ENCODE measurements at regions not wholly inside any gene's neighbourhood (a gene's known extent, or its start where the extent isn't known, plus 50 kb on each side); places are given as distances from the start of the nearest gene placed in this dataset.

GRCh38 chr5:103724271-103724670 lies 161.7 kb upstream of the NUDT12 start:
- intact Hi-C loops (cut with micrococcal nuclease; ENCODE audit: unreplicated experiment): no loop called here
- H3K4me3 ChIP-seq (ENCODE audit: low read depth, low read length, poor library complexity, severe bottlenecking): no peak overlapping the region
- no peak overlapping the region for H2AFZ ChIP-seq (ENCODE audit: low read length)
- no peak overlapping the region for H3K4me2 ChIP-seq (ENCODE audit: low read length)
- H3K79me2 ChIP-seq (ENCODE audit: insufficient read depth, low read depth, low read length): no peaks in the 10 kb centered on the region
- no peak for DNase-seq (ENCODE audit: low spot score)
- POLR2A ChIA-PET: no interaction called here
- no peaks in the 10 kb centered on the region for H3K4me1 ChIP-seq (ENCODE audit: insufficient read depth, low read length, poor library complexity, severe bottlenecking)
- TF ChIP-seq CTCF (conservative IDR thresholded peaks at IDR 0.05; ENCODE audit: low read length) (no peak), EZH2phosphoT487 (IDR thresholded peaks at IDR 0.05; ENCODE audit: borderline replicate concordance, low read depth, low read length) (no peak)
- H3K9me2 ChIP-seq (ENCODE audit: insufficient read depth, low read length): no peaks in the 10 kb centered on the region
- H3K27ac ChIP-seq (ENCODE audit: low read depth, low read length, poor library complexity, severe bottlenecking): no peak overlapping the region
- H3K9me3 ChIP-seq (ENCODE audit: low read length): no peaks in the 10 kb centered on the region
- H4K20me1 ChIP-seq (ENCODE audit: insufficient read depth, low read length): no peaks in the 10 kb centered on the region
- H3K36me3 ChIP-seq (ENCODE audit: insufficient read depth, low read length): no peaks in the 10 kb centered on the region
- CTCF ChIA-PET (ENCODE audit: unreplicated experiment): no interaction called here
- BruUV-seq (replicated peaks): no TSS peak

- intact Hi-C loops (cut with micrococcal nuclease; ENCODE audit: unreplicated experiment): no loop called here
- no peak for TF ChIP-seq EZH2phosphoT487 (IDR thresholded peaks at IDR 0.05; ENCODE audit: borderline replicate concordance, low read depth, low read length)
- TF ChIP-seq CTCF (conservative IDR thresholded peaks at IDR 0.05; ENCODE audit: low read length): no peak
- no peaks in the 10 kb centered on the region for H3K9me3 ChIP-seq (ENCODE audit: low read length)
- no peak overlapping the region for H3K4me2 ChIP-seq (ENCODE audit: low read length)
- H3K79me2 ChIP-seq (ENCODE audit: insufficient read depth, low read depth, low read length): no peaks in the 10 kb centered on the region
- no peak for DNase-seq (ENCODE audit: low spot score)
- ChIA-PET CTCF (ENCODE audit: unreplicated experiment) (no interaction called here), POLR2A (interaction anchor here (0.6 kb wide), 1 partner anchor 54 kb away, joined by 3 read pairs; no protein-coding TSS in a partner anchor)
- no peak overlapping the region for H2AFZ ChIP-seq (ENCODE audit: low read length)
- no peaks in the 10 kb centered on the region for H4K20me1 ChIP-seq (ENCODE audit: insufficient read depth, low read length)
- no TSS peak for BruUV-seq (replicated peaks)
- no peaks in the 10 kb centered on the region for H3K9me2 ChIP-seq (ENCODE audit: insufficient read depth, low read length)
- H3K4me3 ChIP-seq (ENCODE audit: low read depth, low read length, poor library complexity, severe bottlenecking): no peak overlapping the region
- no peak overlapping the region for H3K27ac ChIP-seq (ENCODE audit: low read depth, low read length, poor library complexity, severe bottlenecking)
- no peaks in the 10 kb centered on the region for H3K36me3 ChIP-seq (ENCODE audit: insufficient read depth, low read length)
- no peaks in the 10 kb centered on the region for H3K4me1 ChIP-seq (ENCODE audit: insufficient read depth, low read length, poor library complexity, severe bottlenecking)
These were observed 158.6 kb upstream of the NUDT12 start for GRCh38 chr5:103721183-103721582.

- no peak overlapping the region for H2AFZ ChIP-seq (ENCODE audit: low read length)
- CTCF ChIA-PET (ENCODE audit: unreplicated experiment): no interaction called here
- TF ChIP-seq CTCF (conservative IDR thresholded peaks at IDR 0.05; ENCODE audit: low read length) (no peak), EZH2phosphoT487 (IDR thresholded peaks at IDR 0.05; ENCODE audit: borderline replicate concordance, low read depth, low read length) (no peak)
These were observed 155.5 kb upstream of the NUDT12 start for GRCh38 chr5:103718108-103718507.

More at GRCh38 chr5:103718108-103718507, 155.5 kb upstream of the NUDT12 start:
- H3K9me3 ChIP-seq (ENCODE audit: low read length): no peaks in the 10 kb centered on the region
- intact Hi-C loops (cut with micrococcal nuclease; ENCODE audit: unreplicated experiment): no loop called here
- H3K9me2 ChIP-seq (ENCODE audit: insufficient read depth, low read length): no peaks in the 10 kb centered on the region
- H3K4me2 ChIP-seq (ENCODE audit: low read length): no peak overlapping the region
- H4K20me1 ChIP-seq (ENCODE audit: insufficient read depth, low read length): no peaks in the 10 kb centered on the region
- BruUV-seq (replicated peaks): no TSS peak
- H3K27ac ChIP-seq (ENCODE audit: low read depth, low read length, poor library complexity, severe bottlenecking): no peak overlapping the region
- POLR2A ChIA-PET: interaction anchor here (0.5 to 0.7 kb wide), 2 partner anchors 10 to 1997 kb away, joined by 3 to 4 read pairs; no protein-coding TSS in a partner anchor
- H3K36me3 ChIP-seq (ENCODE audit: insufficient read depth, low read length): no peaks in the 10 kb centered on the region
- no peaks in the 10 kb centered on the region for H3K4me1 ChIP-seq (ENCODE audit: insufficient read depth, low read length, poor library complexity, severe bottlenecking)
- DNase-seq (ENCODE audit: low spot score): no peak
- no peaks in the 10 kb centered on the region for H3K79me2 ChIP-seq (ENCODE audit: insufficient read depth, low read depth, low read length)
- H3K4me3 ChIP-seq (ENCODE audit: low read depth, low read length, poor library complexity, severe bottlenecking): no peak overlapping the region
